ENCODE measurements at regions not wholly inside any gene's neighbourhood (a gene's known extent, or its start where the extent isn't known, plus 50 kb on each side); places are given as distances from the start of the nearest gene placed in this dataset.
"Not testable (repeated sequence)": the region's sequence is repeated elsewhere in the genome, so short reads cannot be mapped to it uniquely, and the experiment has no call there.

DNA sequence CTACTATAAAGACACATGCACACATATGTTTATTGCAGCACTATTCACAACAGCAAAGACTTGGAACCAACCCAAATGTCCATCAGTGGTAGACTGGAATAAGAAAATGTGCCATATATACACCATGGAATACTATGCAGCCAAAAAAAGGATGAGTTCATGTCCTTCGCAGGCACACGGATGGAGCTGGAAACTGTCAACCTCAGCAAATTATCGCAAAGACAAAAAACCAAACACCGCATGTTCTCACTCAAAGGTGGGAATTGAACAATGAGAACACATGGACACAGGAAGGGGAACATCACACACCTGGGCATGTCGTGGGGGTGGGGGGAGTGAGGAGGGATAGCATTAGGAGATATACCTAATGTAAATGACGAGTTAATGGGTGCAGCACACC is 460.1 kb upstream of the NRSN1 start:
- TF ChIP-seq, protein P1, sequence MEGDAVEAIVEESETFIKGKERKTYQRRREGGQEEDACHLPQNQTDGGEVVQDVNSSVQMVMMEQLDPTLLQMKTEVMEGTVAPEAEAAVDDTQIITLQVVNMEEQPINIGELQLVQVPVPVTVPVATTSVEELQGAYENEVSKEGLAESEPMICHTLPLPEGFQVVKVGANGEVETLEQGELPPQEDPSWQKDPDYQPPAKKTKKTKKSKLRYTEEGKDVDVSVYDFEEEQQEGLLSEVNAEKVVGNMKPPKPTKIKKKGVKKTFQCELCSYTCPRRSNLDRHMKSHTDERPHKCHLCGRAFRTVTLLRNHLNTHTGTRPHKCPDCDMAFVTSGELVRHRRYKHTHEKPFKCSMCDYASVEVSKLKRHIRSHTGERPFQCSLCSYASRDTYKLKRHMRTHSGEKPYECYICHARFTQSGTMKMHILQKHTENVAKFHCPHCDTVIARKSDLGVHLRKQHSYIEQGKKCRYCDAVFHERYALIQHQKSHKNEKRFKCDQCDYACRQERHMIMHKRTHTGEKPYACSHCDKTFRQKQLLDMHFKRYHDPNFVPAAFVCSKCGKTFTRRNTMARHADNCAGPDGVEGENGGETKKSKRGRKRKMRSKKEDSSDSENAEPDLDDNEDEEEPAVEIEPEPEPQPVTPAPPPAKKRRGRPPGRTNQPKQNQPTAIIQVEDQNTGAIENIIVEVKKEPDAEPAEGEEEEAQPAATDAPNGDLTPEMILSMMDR (IDR thresholded peaks at IDR 0.05): not testable (repeated sequence)
- not testable (repeated sequence) for TF ChIP-seq POLR2A (IDR thresholded peaks at IDR 0.05)
